ENCODE measurements at regions not wholly inside any gene's neighbourhood (a gene's known extent, or its start where the extent isn't known, plus 50 kb on each side); places are given as distances from the start of the nearest gene placed in this dataset.

DNA sequence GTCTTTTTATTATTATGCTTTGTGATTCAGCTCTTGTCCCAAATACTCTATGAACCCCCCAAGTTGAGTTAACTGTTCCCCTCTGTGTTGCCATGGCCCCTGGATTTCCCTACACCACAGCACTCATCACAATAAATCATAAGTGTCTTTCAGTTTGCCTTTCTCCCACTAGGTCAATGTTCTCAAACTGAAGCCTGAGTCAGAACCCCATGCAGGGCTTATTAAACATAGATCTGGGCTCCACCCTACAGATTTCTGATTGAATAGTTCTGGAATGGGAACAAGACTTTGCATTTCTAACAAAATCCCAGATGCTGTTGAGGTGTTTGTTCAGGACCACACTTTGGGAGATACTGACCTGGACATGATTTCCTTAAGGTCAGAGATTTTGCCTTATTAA is 199.4 kb downstream of the TBX5 start:
- H3K4me3 ChIP-seq (ENCODE audit: low read length): no peak overlapping the region
- no peaks in the 10 kb centered on the region for H3K27me3 ChIP-seq (ENCODE audit: insufficient read depth, low read length)
- no peak overlapping the region for H2AFZ ChIP-seq (ENCODE audit: low read depth, low read length)
- H3K9me3 ChIP-seq (ENCODE audit: low read length): no peaks in the 10 kb centered on the region
- no peaks in the 10 kb centered on the region for H3K4me1 ChIP-seq (ENCODE audit: insufficient read depth, low read length)
- no peaks in the 10 kb centered on the region for H3K36me3 ChIP-seq (ENCODE audit: insufficient read depth, low read length)

DNA sequence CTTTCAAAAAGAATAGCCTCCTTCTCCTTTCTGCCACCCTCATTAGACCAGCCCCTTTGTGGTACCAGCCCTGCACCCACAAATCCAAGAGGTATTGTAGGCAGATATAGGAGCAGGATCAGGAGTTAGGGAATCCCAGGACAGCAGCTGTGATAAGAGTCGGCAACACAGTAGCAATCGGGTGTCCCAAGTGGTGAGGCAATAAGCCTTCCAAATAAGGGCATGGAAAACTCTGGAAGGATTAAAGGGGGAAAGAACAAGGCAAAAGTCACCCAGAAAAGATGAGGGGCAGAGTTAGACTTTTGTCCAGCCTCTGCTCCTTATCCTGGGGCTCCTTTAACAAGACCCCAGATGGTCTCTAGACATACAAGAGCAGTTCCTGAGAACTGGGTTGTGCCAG is 204.2 kb downstream of the TBX5 start:
- Histone ChIP-seq H3K4me1 (ENCODE audit: insufficient read depth, low read length) (no peaks in the 10 kb centered on the region), H3K36me3 (ENCODE audit: insufficient read depth, low read length) (no peaks in the 10 kb centered on the region), H3K27me3 (ENCODE audit: insufficient read depth, low read length) (no peaks in the 10 kb centered on the region), H3K9me3 (ENCODE audit: low read length) (no peaks in the 10 kb centered on the region), H3K4me3 (ENCODE audit: low read length) (no peak overlapping the region), H2AFZ (ENCODE audit: low read depth, low read length) (no peak overlapping the region)

DNA sequence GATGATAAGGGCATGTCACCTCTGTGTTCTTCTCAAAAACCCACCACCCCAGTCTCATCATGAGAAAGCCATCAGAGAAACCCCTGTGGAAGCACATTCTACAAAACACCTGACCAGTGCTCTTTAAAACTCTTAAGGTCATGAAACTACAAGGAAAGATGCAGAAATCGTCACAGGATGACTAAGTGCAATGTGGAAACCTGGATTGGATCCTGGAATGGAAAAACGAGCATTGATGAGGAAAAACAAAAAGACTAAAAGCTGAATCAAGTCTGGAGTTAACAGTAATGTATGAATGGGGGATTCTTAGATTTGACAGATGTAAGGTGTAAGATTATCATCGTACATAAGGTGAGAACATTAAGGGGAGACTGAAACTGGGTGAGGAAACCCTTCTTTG is 211.0 kb downstream of the TBX5 start:
- no peak overlapping the region for H3K4me3 ChIP-seq (ENCODE audit: low read length)
- H3K9me3 ChIP-seq (ENCODE audit: low read length): no peaks in the 10 kb centered on the region
- H2AFZ ChIP-seq (ENCODE audit: low read depth, low read length): no peak overlapping the region
- no peaks in the 10 kb centered on the region for H3K4me1 ChIP-seq (ENCODE audit: insufficient read depth, low read length)
- no peaks in the 10 kb centered on the region for H3K27me3 ChIP-seq (ENCODE audit: insufficient read depth, low read length)
- H3K36me3 ChIP-seq (ENCODE audit: insufficient read depth, low read length): no peaks in the 10 kb centered on the region

DNA sequence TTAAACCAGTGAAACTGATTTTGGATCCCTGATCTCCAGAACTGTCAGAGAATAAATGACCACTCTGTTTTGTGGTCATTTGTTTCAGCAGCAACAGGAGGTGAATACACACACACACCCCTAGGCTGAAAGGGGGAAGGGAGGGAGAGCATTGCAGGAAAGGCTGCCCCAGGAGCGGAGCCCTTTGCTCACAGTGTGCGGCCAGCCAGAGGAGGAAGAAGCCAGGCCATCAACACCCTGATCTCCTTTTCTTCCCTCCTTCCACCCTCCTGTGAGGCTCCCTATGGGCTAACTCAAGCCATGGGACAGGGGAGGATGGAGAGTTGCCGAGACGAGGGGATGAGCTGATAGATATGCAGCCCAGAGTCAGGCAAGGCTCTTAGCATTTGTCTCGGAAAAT is 211.9 kb downstream of the TBX5 start:
- no peaks in the 10 kb centered on the region for H3K9me3 ChIP-seq (ENCODE audit: low read length)
- no peak overlapping the region for H3K4me3 ChIP-seq (ENCODE audit: low read length)
- no peaks in the 10 kb centered on the region for H3K4me1 ChIP-seq (ENCODE audit: insufficient read depth, low read length)
- H3K36me3 ChIP-seq (ENCODE audit: insufficient read depth, low read length): no peaks in the 10 kb centered on the region
- no peak overlapping the region for H2AFZ ChIP-seq (ENCODE audit: low read depth, low read length)
- no peaks in the 10 kb centered on the region for H3K27me3 ChIP-seq (ENCODE audit: insufficient read depth, low read length)

DNA sequence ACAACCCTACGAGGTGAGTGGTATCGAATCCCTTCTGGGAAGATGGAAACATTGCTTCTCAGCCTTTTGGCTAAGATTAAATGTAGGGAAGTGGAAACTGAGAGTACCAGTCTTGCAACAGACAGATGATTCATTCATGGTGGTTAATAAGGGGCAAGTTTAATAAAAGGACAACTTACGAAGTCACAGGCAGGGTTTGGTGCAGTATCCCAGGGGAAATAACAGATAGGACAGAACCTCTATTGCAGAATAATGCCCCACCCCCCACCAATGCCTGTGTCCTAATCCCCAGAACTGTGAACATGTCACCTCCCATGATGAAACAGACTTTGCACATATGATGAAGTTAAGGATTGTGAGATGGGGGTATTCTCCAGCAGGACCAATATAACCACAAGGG is 212.5 kb downstream of the TBX5 start:
- Histone ChIP-seq H3K4me3 (ENCODE audit: low read length) (no peak overlapping the region), H3K4me1 (ENCODE audit: insufficient read depth, low read length) (no peaks in the 10 kb centered on the region), H3K36me3 (ENCODE audit: insufficient read depth, low read length) (no peaks in the 10 kb centered on the region), H3K27me3 (ENCODE audit: insufficient read depth, low read length) (no peaks in the 10 kb centered on the region), H2AFZ (ENCODE audit: low read depth, low read length) (no peak overlapping the region), H3K9me3 (ENCODE audit: low read length) (no peaks in the 10 kb centered on the region)

DNA sequence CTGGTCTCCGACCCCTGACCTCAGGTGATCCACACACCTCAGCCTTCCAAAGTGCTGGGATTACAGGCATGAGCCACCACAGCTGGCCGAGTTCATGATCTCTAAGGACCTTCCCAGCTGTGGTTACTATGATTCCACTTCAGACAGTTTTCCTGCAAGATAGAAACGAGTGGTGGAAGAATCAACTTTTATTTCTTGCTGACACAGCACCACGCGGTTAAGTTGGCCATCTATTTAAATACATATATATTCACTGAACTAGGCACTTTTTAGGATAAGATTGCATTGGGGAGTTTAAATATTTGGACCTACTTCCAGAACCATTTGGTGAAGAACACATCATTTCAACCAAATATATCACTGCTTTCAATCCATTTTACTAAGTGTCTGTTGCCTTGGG is 213.4 kb downstream of the TBX5 start:
- Histone ChIP-seq H3K4me1 (ENCODE audit: insufficient read depth, low read length) (no peaks in the 10 kb centered on the region), H3K27me3 (ENCODE audit: insufficient read depth, low read length) (no peaks in the 10 kb centered on the region), H3K4me3 (ENCODE audit: low read length) (no peak overlapping the region), H3K9me3 (ENCODE audit: low read length) (no peaks in the 10 kb centered on the region), H2AFZ (ENCODE audit: low read depth, low read length) (no peak overlapping the region), H3K36me3 (ENCODE audit: insufficient read depth, low read length) (no peaks in the 10 kb centered on the region)

DNA sequence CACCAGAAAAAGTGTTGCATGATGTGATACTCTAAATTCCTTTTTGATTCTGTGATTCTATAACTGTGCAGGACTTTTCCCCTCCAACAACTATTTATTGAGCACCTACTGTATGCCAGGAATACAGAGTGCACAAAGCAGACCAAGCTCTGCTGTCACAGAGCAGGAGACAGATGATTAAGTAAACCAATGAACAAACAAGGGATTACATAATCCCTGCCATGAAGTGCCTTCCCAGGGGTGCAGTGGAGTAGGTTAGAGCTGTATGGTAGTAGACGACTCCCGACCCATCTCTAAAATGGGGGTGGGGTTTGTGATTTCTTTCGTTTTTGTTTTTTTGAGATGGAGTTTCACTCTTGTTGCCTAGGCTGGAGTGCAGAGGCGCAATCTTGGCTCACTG is 213.9 kb downstream of the TBX5 start:
- H3K36me3 ChIP-seq (ENCODE audit: insufficient read depth, low read length): no peaks in the 10 kb centered on the region
- H2AFZ ChIP-seq (ENCODE audit: low read depth, low read length): no peak overlapping the region
- no peaks in the 10 kb centered on the region for H3K4me1 ChIP-seq (ENCODE audit: insufficient read depth, low read length)
- H3K27me3 ChIP-seq (ENCODE audit: insufficient read depth, low read length): no peaks in the 10 kb centered on the region
- H3K9me3 ChIP-seq (ENCODE audit: low read length): no peaks in the 10 kb centered on the region
- H3K4me3 ChIP-seq (ENCODE audit: low read length): no peak overlapping the region

DNA sequence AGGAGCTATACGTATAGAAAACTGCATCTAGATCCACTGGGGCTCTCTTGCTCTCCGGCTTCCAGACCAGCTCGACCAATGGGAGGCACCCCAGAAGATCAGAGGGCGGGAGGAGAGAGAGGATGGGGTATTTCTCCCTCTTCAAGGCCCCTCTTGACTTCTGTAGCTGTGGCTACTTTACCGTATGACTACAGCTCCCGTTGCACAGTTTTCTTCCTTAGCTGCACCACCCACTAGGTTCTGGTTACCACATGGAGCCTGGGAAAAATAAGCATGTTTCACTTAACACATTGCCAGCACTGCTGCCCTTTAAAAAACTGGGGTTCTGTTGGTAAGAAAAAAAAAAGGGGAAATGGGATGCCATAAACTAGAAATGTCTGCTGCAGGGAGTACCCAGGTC is 214.4 kb downstream of the TBX5 start:
- H3K4me1 ChIP-seq (ENCODE audit: insufficient read depth, low read length): no peaks in the 10 kb centered on the region
- no peaks in the 10 kb centered on the region for H3K27me3 ChIP-seq (ENCODE audit: insufficient read depth, low read length)
- no peak overlapping the region for H2AFZ ChIP-seq (ENCODE audit: low read depth, low read length)
- H3K4me3 ChIP-seq (ENCODE audit: low read length): no peak overlapping the region
- H3K9me3 ChIP-seq (ENCODE audit: low read length): no peaks in the 10 kb centered on the region
- no peaks in the 10 kb centered on the region for H3K36me3 ChIP-seq (ENCODE audit: insufficient read depth, low read length)

DNA sequence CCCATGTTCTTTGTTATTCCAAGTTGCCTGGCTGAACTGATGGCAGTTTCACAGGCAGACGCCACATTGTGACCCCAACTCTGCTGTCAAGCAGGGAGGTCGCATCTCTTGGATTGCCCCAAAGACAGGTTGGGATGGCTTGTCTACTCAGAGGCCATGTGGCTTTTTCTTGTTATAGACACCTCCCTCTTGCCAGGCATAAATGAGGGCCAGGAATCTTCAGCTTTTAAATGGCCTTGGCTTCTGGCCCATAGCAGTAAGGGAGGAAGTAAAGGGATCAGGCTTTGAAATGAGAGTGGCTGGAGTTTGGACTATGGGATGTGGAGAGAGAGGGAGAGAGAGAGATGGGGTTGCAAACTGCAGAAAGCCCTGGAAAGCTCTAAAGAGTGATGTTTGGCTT is 215.0 kb downstream of the TBX5 start:
- Histone ChIP-seq H3K27me3 (ENCODE audit: insufficient read depth, low read length) (no peaks in the 10 kb centered on the region), H3K9me3 (ENCODE audit: low read length) (no peaks in the 10 kb centered on the region), H3K36me3 (ENCODE audit: insufficient read depth, low read length) (no peaks in the 10 kb centered on the region), H3K4me3 (ENCODE audit: low read length) (no peak overlapping the region), H2AFZ (ENCODE audit: low read depth, low read length) (no peak overlapping the region), H3K4me1 (ENCODE audit: insufficient read depth, low read length) (no peaks in the 10 kb centered on the region)

DNA sequence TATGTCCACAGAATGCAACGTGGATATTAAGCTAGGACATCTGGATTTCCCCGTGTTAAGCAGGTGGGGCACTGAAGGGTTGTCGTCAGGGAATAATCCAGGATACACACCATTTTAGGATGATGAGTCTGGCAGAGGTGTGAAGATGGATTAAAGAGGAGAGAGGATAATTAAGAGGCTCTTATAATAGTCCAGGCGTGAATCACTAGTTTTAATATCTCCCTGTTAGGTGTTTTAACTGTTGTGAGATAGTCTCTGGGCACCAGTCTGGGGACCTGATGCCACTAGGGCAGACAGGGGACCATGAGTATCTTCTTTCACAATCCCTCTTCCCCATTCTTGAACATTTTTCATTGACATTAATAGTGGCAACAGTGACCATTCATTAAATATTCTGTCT is 216.7 kb downstream of the TBX5 start:
- H3K36me3 ChIP-seq (ENCODE audit: insufficient read depth, low read length): no peaks in the 10 kb centered on the region
- no peak overlapping the region for H3K4me3 ChIP-seq (ENCODE audit: low read length)
- no peak overlapping the region for H2AFZ ChIP-seq (ENCODE audit: low read depth, low read length)
- H3K9me3 ChIP-seq (ENCODE audit: low read length): no peaks in the 10 kb centered on the region
- H3K4me1 ChIP-seq (ENCODE audit: insufficient read depth, low read length): no peaks in the 10 kb centered on the region
- H3K27me3 ChIP-seq (ENCODE audit: insufficient read depth, low read length): peaks cover 2% of the 10 kb centered on the region

DNA sequence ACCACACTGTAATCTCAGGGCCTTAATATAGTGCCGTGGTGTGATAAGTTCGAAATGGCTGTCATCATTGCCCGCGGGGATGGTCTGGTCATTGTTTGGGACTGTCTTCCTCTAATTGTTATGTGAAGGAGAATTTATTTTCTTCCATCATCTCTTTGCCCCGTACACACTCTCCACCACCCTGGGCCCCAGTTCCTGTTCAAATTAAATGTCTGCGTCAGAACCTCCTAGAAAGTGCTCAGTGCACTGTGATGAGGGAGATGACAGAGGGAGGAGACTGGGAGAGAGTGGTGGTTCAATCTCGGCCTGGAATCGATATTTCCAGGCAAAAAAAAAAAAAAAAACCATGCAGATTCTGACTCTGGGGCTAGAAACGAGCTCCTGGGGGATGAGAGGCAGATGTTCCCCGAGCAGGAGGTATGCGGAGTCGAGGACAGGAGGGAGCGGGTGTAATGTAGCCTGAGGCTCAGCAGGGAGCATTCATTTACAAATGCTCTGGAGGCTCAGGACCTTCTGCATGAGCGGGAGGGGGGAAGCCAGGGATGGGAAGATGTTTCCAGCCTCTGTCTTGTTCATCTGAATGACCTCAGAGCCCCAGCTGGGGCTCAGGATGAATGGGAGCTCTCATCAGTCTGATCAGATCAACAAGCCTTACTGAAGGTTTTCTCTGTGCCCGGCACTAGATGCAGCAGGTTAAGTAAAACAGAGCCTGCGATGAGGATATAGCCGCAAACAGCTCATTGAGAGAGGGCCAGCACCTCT is 219.5 kb downstream of the TBX5 start:
- H3K27me3 ChIP-seq (ENCODE audit: insufficient read depth, low read length): peaks cover 2% of the 10 kb centered on the region
- H3K4me1 ChIP-seq (ENCODE audit: insufficient read depth, low read length): no peaks in the 10 kb centered on the region
- H3K4me3 ChIP-seq (ENCODE audit: low read length): no peak overlapping the region
- H3K9me3 ChIP-seq (ENCODE audit: low read length): no peaks in the 10 kb centered on the region
- H3K36me3 ChIP-seq (ENCODE audit: insufficient read depth, low read length): no peaks in the 10 kb centered on the region
- H2AFZ ChIP-seq (ENCODE audit: low read depth, low read length): no peak overlapping the region

DNA sequence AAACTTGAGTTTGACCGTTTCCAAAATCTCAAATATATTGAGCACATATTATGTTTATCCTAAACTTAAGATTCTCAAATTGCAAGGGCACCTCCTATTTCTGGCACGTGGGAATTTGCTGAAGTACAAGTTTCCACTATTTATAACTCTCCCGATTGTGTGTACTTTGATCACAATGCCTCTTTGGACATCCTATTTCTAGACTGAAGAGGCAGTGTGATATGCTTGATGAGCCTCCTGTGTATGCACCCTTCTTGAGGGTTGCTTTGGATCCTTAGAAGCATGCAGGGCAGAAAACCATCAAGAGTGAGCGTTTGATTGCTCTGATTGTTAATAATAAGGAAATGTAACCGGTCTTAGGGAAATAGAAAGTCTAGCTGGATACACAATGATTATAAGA is 218.9 kb upstream of the RBM19 start:
- Histone ChIP-seq H3K4me3 (ENCODE audit: low read length) (no peak overlapping the region), H3K9me3 (ENCODE audit: low read length) (no peaks in the 10 kb centered on the region), H2AFZ (ENCODE audit: low read depth, low read length) (no peak overlapping the region), H3K36me3 (ENCODE audit: insufficient read depth, low read length) (no peaks in the 10 kb centered on the region), H3K4me1 (ENCODE audit: insufficient read depth, low read length) (no peaks in the 10 kb centered on the region), H3K27me3 (ENCODE audit: insufficient read depth, low read length) (peaks cover 2% of the 10 kb centered on the region)

DNA sequence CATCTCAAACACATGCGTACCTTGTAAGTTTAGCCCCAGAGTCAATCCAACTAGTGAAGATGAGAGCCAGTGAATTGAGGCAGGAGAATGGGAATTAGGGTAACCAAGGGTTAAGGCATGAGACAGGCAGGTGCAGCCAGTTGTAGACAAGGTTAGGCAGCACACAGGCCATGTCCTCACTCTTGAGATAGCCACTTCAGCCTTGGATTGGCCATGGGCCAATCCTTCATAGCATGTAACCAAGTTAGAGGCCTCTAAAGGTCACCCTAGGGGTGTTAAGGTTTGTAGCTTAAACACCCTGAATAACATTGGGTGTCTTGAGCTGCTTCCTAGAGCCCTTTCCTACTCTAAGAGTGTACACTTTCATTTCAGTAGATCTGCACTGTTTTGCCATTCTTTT is 208.2 kb upstream of the RBM19 start:
- H3K27me3 ChIP-seq (ENCODE audit: insufficient read depth, low read length): no peaks in the 10 kb centered on the region
- no peaks in the 10 kb centered on the region for H3K9me3 ChIP-seq (ENCODE audit: low read length)
- H3K4me3 ChIP-seq (ENCODE audit: low read length): no peak overlapping the region
- H3K4me1 ChIP-seq (ENCODE audit: insufficient read depth, low read length): no peaks in the 10 kb centered on the region
- H3K36me3 ChIP-seq (ENCODE audit: insufficient read depth, low read length): no peaks in the 10 kb centered on the region
- no peak overlapping the region for H2AFZ ChIP-seq (ENCODE audit: low read depth, low read length)

DNA sequence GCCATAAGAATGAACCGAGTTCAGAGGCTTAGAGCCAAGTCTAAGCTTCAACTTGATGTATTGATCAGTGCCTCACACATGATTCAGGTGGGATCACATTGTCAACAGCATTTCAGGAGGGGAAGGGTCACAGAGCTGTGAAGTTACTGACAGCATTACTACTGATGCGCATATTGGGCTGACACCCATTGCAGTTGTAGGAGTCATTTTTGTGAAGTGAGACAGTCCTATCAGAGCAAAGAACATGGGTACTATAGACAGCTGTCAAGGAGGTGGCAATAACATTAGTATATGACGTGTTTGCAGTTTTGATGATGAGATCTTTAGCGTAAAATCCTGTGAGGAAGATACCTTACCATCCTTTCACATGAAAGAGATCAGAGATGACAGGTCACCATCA is 206.0 kb upstream of the RBM19 start:
- Histone ChIP-seq H3K36me3 (ENCODE audit: insufficient read depth, low read length) (no peaks in the 10 kb centered on the region), H3K9me3 (ENCODE audit: low read length) (no peaks in the 10 kb centered on the region), H3K27me3 (ENCODE audit: insufficient read depth, low read length) (peaks cover 3% of the 10 kb centered on the region), H2AFZ (ENCODE audit: low read depth, low read length) (no peak overlapping the region), H3K4me3 (ENCODE audit: low read length) (no peak overlapping the region), H3K4me1 (ENCODE audit: insufficient read depth, low read length) (no peaks in the 10 kb centered on the region)

Measured in neuron (in vitro differentiated cells).